OCI-LY7 (cell line): ENCODE measurements at regions not wholly inside any gene's neighbourhood (a gene's known extent, or its start where the extent isn't known, plus 50 kb on each side); places are given as distances from the start of the nearest gene placed in this dataset.

Source experiments
- BruUV-seq: library from RNA; stranded (reverse); fragments of 400-500 nt; replicated peaks from 2 replicates; lab custom pipeline; 2021; lab: Mats Ljungman, UMichigan
- CTCF ChIA-PET: fragments of 300-600 bp; sonication (Branson Sonifier 250); formaldehyde crosslinking; loops from one replicate; lab custom pipeline; 2022; ENCODE audit warnings: antibody characterized with exemption; ENCODE audit not compliant: unreplicated experiment; lab: Charles Lee
- POLR2A ChIA-PET: fragments of 300-600 bp; sonication (Branson Sonifier 250); formaldehyde crosslinking; loops from one replicate; lab custom pipeline; 2022; ENCODE audit warnings: antibody characterized with exemption; lab: Charles Lee
- DNase-seq: peaks from one replicate; pipeline ENCODE4 v3.0.0-alpha.2; 2015; ENCODE audit warnings: low spot score
- H2AFZ ChIP-seq: fragments of 200-600 bp; sonication (generic), shearing (Covaris generic); 2 replicates; pipeline ENCODE4 v1.6.1; 2014; ENCODE audit warnings: mild to moderate bottlenecking, antibody characterized with exemption, low read length, moderate library complexity
- H3K27ac ChIP-seq: fragments of 200-600 bp; sonication (generic); 2 replicates; pipeline ENCODE4 v1.5.1; 2014; ENCODE audit warnings: mixed run types, low read depth, mild to moderate bottlenecking, moderate library complexity, low read length, inconsistent platforms; ENCODE audit not compliant: poor library complexity, severe bottlenecking
- H3K36me3 ChIP-seq: fragments of 200-600 bp; sonication (generic); 2 replicates; pipeline ENCODE4 v1.6.1; 2014; ENCODE audit warnings: mild to moderate bottlenecking, antibody characterized with exemption, low read length, moderate library complexity, mixed read lengths; ENCODE audit not compliant: insufficient read depth
- H3K4me1 ChIP-seq: fragments of 200-600 bp; sonication (generic); 2 replicates; pipeline ENCODE4 v1.5.1; 2014; ENCODE audit warnings: mild to moderate bottlenecking, low read length; ENCODE audit not compliant: insufficient read depth, poor library complexity, severe bottlenecking
- H3K4me2 ChIP-seq: fragments of 200-600 bp; sonication (generic); 2 replicates; pipeline ENCODE4 v1.6.1; 2014; ENCODE audit warnings: mild to moderate bottlenecking, low read length
- H3K4me3 ChIP-seq: fragments of 200-600 bp; sonication (generic); 2 replicates; pipeline ENCODE4 v1.5.1; 2014; ENCODE audit warnings: mild to moderate bottlenecking, low read depth, low read length; ENCODE audit not compliant: poor library complexity, severe bottlenecking
- H3K79me2 ChIP-seq: fragments of 200-600 bp; sonication (generic); 2 replicates; pipeline ENCODE4 v1.6.1; 2016; ENCODE audit warnings: low read depth, mild to moderate bottlenecking, low read length, moderate library complexity, mixed read lengths; ENCODE audit not compliant: insufficient read depth
- H3K9me2 ChIP-seq: fragments of 200-600 bp; sonication (generic); 2 replicates; pipeline ENCODE4 v1.6.1; 2016; ENCODE audit warnings: mild to moderate bottlenecking, low read length, mixed read lengths; ENCODE audit not compliant: insufficient read depth
- H3K9me3 ChIP-seq: fragments of 200-600 bp; sonication (generic); 2 replicates; pipeline ENCODE4 v1.6.1; 2014; ENCODE audit warnings: mild to moderate bottlenecking, mixed run types, low read length, mixed read lengths
- H4K20me1 ChIP-seq: fragments of 200-600 bp; sonication (generic); 2 replicates; pipeline ENCODE4 v1.6.1; 2014; ENCODE audit warnings: mild to moderate bottlenecking, antibody characterized with exemption, low read length, moderate library complexity, mixed read lengths; ENCODE audit not compliant: insufficient read depth
- CTCF ChIP-seq: fragments of 200-600 bp; sonication (generic); conservative IDR thresholded peaks from 2 replicates; pipeline ENCODE4 v1.5.1; 2014; ENCODE audit warnings: mild to moderate bottlenecking, antibody characterized with exemption, low read length, moderate library complexity, mixed read lengths
- EZH2phosphoT487 ChIP-seq: fragments of 200-600 bp; sonication (generic); IDR thresholded peaks from 2 replicates; pipeline ENCODE4 v1.6.1; 2018; ENCODE audit warnings: low read depth, borderline replicate concordance, mild to moderate bottlenecking, mixed run types, antibody characterized with exemption, low read length, moderate library complexity, mixed read lengths
- intact Hi-C: fragments of 100-400 bp; cut with micrococcal nuclease; formaldehyde crosslinking; loops from one replicate; pipeline ENCODE4 v1.10.0; 2022; ENCODE audit not compliant: unreplicated experiment

GRCh38 chr16:86444261-86444660 is 66.1 kb upstream of the FOXF1 start:
- Histone ChIP-seq H3K4me1 (no peaks in the 10 kb centered on the region), H3K79me2 (no peaks in the 10 kb centered on the region), H2AFZ (no peak overlapping the region), H3K27ac (no peak overlapping the region), H3K4me2 (no peak overlapping the region), H3K4me3 (no peak overlapping the region), H4K20me1 (no peaks in the 10 kb centered on the region), H3K9me3 (no peaks in the 10 kb centered on the region), H3K36me3 (no peaks in the 10 kb centered on the region), H3K9me2 (no peaks in the 10 kb centered on the region)
- intact Hi-C loops = no loop called here
- POLR2A ChIA-PET = no interaction called here
- no peak for TF ChIP-seq CTCF
- TF ChIP-seq EZH2phosphoT487 = no peak
- CTCF ChIA-PET = no interaction called here
- no TSS peak for BruUV-seq
- DNase-seq = no peak

- POLR2A ChIA-PET = no interaction called here
- BruUV-seq = no TSS peak
Observed at GRCh38 chr16:86444661-86445060, 65.7 kb upstream of the FOXF1 start.

GRCh38 chr16:86446279-86446678 is 64.0 kb upstream of the FOXF1 start:
- no TSS peak for BruUV-seq
- no peak overlapping the region for H3K4me2 ChIP-seq
- H3K4me1 ChIP-seq = no peaks in the 10 kb centered on the region
- no peaks in the 10 kb centered on the region for H3K36me3 ChIP-seq
- CTCF ChIA-PET = no interaction called here
- TF ChIP-seq EZH2phosphoT487 (no peak), CTCF (no peak)
- no peaks in the 10 kb centered on the region for H3K9me3 ChIP-seq
- no peak for DNase-seq
- no peak overlapping the region for H3K27ac ChIP-seq
- POLR2A ChIA-PET = no interaction called here
- no peaks in the 10 kb centered on the region for H4K20me1 ChIP-seq
- H2AFZ ChIP-seq = no peak overlapping the region
- no peaks in the 10 kb centered on the region for H3K79me2 ChIP-seq
- H3K4me3 ChIP-seq = no peak overlapping the region
- intact Hi-C loops = no loop called here
- H3K9me2 ChIP-seq = no peaks in the 10 kb centered on the region

More at GRCh38 chr16:86444661-86445060, 65.7 kb upstream of the FOXF1 start:
- H3K9me2 ChIP-seq = no peaks in the 10 kb centered on the region
- no peak overlapping the region for H3K27ac ChIP-seq
- no peaks in the 10 kb centered on the region for H4K20me1 ChIP-seq
- no peaks in the 10 kb centered on the region for H3K36me3 ChIP-seq
- H3K9me3 ChIP-seq = no peaks in the 10 kb centered on the region
- no peaks in the 10 kb centered on the region for H3K4me1 ChIP-seq
- no peak for DNase-seq
- no peak overlapping the region for H3K4me2 ChIP-seq
- no peak overlapping the region for H2AFZ ChIP-seq
- H3K79me2 ChIP-seq = no peaks in the 10 kb centered on the region
- intact Hi-C loops = no loop called here
- CTCF ChIA-PET = no interaction called here
- H3K4me3 ChIP-seq = no peak overlapping the region
- no peak for TF ChIP-seq EZH2phosphoT487
- no peak for TF ChIP-seq CTCF
